ENCODE measurements at regions not wholly inside any gene's neighbourhood (a gene's known extent, or its start where the extent isn't known, plus 50 kb on each side); places are given as distances from the start of the nearest gene placed in this dataset.

GRCh38 chr9:71403106-71403505 lies 281.7 kb upstream of the TRPM3 start:
- no peak for TF ChIP-seq ZFP3 (CRISPR knock-in tag; IDR thresholded peaks at IDR 0.05)
- no peak for TF ChIP-seq TSHZ2 (CRISPR knock-in tag; IDR thresholded peaks at IDR 0.05)
- no peak for TF ChIP-seq TCF4 (CRISPR knock-in tag; IDR thresholded peaks at IDR 0.05; ENCODE audit: borderline replicate concordance)
- TF ChIP-seq PPARA (CRISPR knock-in tag; IDR thresholded peaks at IDR 0.05; ENCODE audit: borderline replicate concordance): no peak
- no peak for TF ChIP-seq PATZ1 (CRISPR knock-in tag; IDR thresholded peaks at IDR 0.05; ENCODE audit: borderline replicate concordance)
- no peak for TF ChIP-seq ISL1 (CRISPR knock-in tag; IDR thresholded peaks at IDR 0.05)
- TF ChIP-seq RARB (CRISPR knock-in tag; IDR thresholded peaks at IDR 0.05): no peak
- no peak for TF ChIP-seq CSRNP3 (CRISPR knock-in tag; IDR thresholded peaks at IDR 0.05)
- TF ChIP-seq CSDC2 (CRISPR knock-in tag; IDR thresholded peaks at IDR 0.05): no peak
- no peak for TF ChIP-seq CREB5 (CRISPR knock-in tag; IDR thresholded peaks at IDR 0.05; ENCODE audit: low read depth)
- no peak for TF ChIP-seq ARNTL (CRISPR knock-in tag; IDR thresholded peaks at IDR 0.05; ENCODE audit: borderline replicate concordance, low read depth)
- no peak for TF ChIP-seq ZNF565 (CRISPR knock-in tag; conservative IDR thresholded peaks at IDR 0.05; ENCODE audit: low read depth)
